22Rv1 (cell line): ENCODE measurements at regions not wholly inside any gene's neighbourhood (a gene's known extent, or its start where the extent isn't known, plus 50 kb on each side); places are given as distances from the start of the nearest gene placed in this dataset.

Experiments
- CTCF ChIP-seq: fragments of 450-650 bp; IDR thresholded peaks from 2 replicates; pipeline ENCODE4 v1.5.1; 2017; ENCODE audit warnings: mild to moderate bottlenecking
- ZFX ChIP-seq: fragments of 450-650 bp; IDR thresholded peaks from 2 replicates; pipeline ENCODE4 v1.6.1; 2017; ENCODE audit warnings: antibody characterized with exemption, borderline replicate concordance

DNA sequence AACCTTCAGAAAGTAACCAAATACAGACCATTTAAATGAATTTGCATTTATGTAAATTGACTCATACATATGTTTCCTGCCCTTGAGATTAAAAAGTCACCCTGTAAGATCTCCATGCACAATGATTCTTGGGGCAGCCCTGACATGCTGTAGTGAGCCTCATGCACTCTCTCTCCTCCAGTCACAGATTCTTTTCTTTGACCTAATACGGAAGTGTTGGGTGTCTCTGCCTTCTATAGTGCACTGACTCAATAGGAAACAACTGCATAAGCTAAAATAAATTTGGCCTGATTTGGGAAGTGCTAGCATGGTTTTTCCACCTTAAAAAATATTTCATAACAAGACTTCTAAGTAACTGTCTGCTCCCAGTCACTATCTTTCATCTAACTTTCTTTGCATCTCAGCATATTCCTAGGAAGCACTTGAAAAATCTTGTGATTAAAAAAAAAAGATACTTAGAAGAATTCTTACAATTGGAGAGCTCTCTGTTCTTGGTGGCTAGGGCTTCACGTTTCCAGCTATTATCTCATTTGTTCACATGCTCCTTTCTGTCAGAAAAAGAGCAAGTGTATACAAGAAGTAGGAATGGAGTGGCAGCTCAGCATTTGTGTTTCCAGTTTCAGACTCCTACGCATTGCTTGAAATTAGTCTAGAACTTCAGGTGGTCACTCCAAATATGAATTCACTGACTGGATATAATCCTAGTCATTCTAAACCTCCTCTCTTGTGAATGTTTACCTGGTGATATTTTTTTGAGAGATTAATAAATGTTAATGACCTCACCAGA, 207.9 kb upstream of the COL8A1 start:
- no peak for TF ChIP-seq CTCF
- no peak for TF ChIP-seq ZFX
